ENCODE measurements at regions not wholly inside any gene's neighbourhood (a gene's known extent, or its start where the extent isn't known, plus 50 kb on each side); places are given as distances from the start of the nearest gene placed in this dataset.
"Not testable (repeated sequence)": the region's sequence is repeated elsewhere in the genome, so short reads cannot be mapped to it uniquely, and the experiment has no call there.

- not testable (repeated sequence) for DNase-seq (ENCODE audit: low read depth, low spot score); H3K27ac Mint-ChIP-seq (ENCODE audit: unreplicated experiment); H3K4me1 Mint-ChIP-seq; H3K4me3 Mint-ChIP-seq; H3K36me3 Mint-ChIP-seq (ENCODE audit: low read depth); H3K9me3 Mint-ChIP-seq; H3K27me3 Mint-ChIP-seq (ENCODE audit: low read depth)
These were observed 1447.6 kb downstream of the RPIA start for GRCh38 chr2:90139046-90139445.

- not testable (repeated sequence) for H3K27me3 Mint-ChIP-seq (ENCODE audit: low read depth); H3K36me3 Mint-ChIP-seq (ENCODE audit: low read depth); H3K9me3 Mint-ChIP-seq; DNase-seq (ENCODE audit: low read depth, low spot score); H3K4me1 Mint-ChIP-seq; H3K27ac Mint-ChIP-seq (ENCODE audit: unreplicated experiment); H3K4me3 Mint-ChIP-seq
These were observed 1450.1 kb downstream of the RPIA start for GRCh38 chr2:90141558-90141957.

- not testable (repeated sequence) for H3K4me3 Mint-ChIP-seq; H3K36me3 Mint-ChIP-seq (ENCODE audit: low read depth); H3K27me3 Mint-ChIP-seq (ENCODE audit: low read depth); DNase-seq (ENCODE audit: low read depth, low spot score); H3K9me3 Mint-ChIP-seq; H3K27ac Mint-ChIP-seq (ENCODE audit: unreplicated experiment); H3K4me1 Mint-ChIP-seq
These were observed 1460.3 kb downstream of the RPIA start for GRCh38 chr2:90151805-90152204.

GRCh38 chr2:90170978-90171377, 1479.5 kb downstream of the RPIA start:
- H3K27ac Mint-ChIP-seq (ENCODE audit: unreplicated experiment); H3K27me3 Mint-ChIP-seq (ENCODE audit: low read depth); H3K4me1 Mint-ChIP-seq; H3K4me3 Mint-ChIP-seq; H3K36me3 Mint-ChIP-seq (ENCODE audit: low read depth); H3K9me3 Mint-ChIP-seq; DNase-seq (ENCODE audit: low read depth, low spot score): not testable (repeated sequence)

GRCh38 chr2:90173081-90173480, 1481.6 kb downstream of the RPIA start:
- not testable (repeated sequence) for DNase-seq (ENCODE audit: low read depth, low spot score); H3K9me3 Mint-ChIP-seq; H3K36me3 Mint-ChIP-seq (ENCODE audit: low read depth); H3K27ac Mint-ChIP-seq (ENCODE audit: unreplicated experiment); H3K4me3 Mint-ChIP-seq; H3K4me1 Mint-ChIP-seq; H3K27me3 Mint-ChIP-seq (ENCODE audit: low read depth)

GRCh38 chr2:90179591-90179990, 1488.1 kb downstream of the RPIA start:
- not testable (repeated sequence) for H3K9me3 Mint-ChIP-seq; DNase-seq (ENCODE audit: low read depth, low spot score); H3K4me1 Mint-ChIP-seq; H3K27me3 Mint-ChIP-seq (ENCODE audit: low read depth); H3K27ac Mint-ChIP-seq (ENCODE audit: unreplicated experiment); H3K4me3 Mint-ChIP-seq; H3K36me3 Mint-ChIP-seq (ENCODE audit: low read depth)

- Mint-ChIP-seq H3K27me3 (ENCODE audit: low read depth) (peaks cover 11% of the 10 kb centered on the region), H3K9me3 (peaks cover 6% of the 10 kb centered on the region), H3K36me3 (ENCODE audit: low read depth) (no peaks in the 10 kb centered on the region), H3K4me3 (no peak overlapping the region), H3K27ac (ENCODE audit: unreplicated experiment) (no peak overlapping the region), H3K4me1 (no peaks in the 10 kb centered on the region)
- no peak for TF ChIP-seq CTCF (conservative IDR thresholded peaks at IDR 0.05)
- DNase-seq (ENCODE audit: low read depth, low spot score) = no peak
These were observed 1516.1 kb downstream of the RPIA start for GRCh38 chr2:90207454-90208058.

GRCh38 chr2:90209009-90209408, 1517.5 kb downstream of the RPIA start:
- peaks cover 9% of the 10 kb centered on the region for H3K27me3 Mint-ChIP-seq (ENCODE audit: low read depth)
- H3K4me1 Mint-ChIP-seq = no peaks in the 10 kb centered on the region
- DNase-seq (ENCODE audit: low read depth, low spot score) = no peak
- no peak overlapping the region for H3K27ac Mint-ChIP-seq (ENCODE audit: unreplicated experiment)
- peaks cover 2% of the 10 kb centered on the region for H3K9me3 Mint-ChIP-seq
- TF ChIP-seq CTCF (conservative IDR thresholded peaks at IDR 0.05) = no peak
- H3K4me3 Mint-ChIP-seq = no peak overlapping the region
- no peaks in the 10 kb centered on the region for H3K36me3 Mint-ChIP-seq (ENCODE audit: low read depth)

- no peak for DNase-seq (ENCODE audit: low read depth, low spot score)
- Mint-ChIP-seq H3K27me3 (ENCODE audit: low read depth) (peaks cover 9% of the 10 kb centered on the region), H3K27ac (ENCODE audit: unreplicated experiment) (no peak overlapping the region), H3K9me3 (peaks cover 2% of the 10 kb centered on the region), H3K4me1 (no peaks in the 10 kb centered on the region), H3K4me3 (no peak overlapping the region), H3K36me3 (ENCODE audit: low read depth) (no peaks in the 10 kb centered on the region)
- no peak for TF ChIP-seq CTCF (conservative IDR thresholded peaks at IDR 0.05)
These were observed 1518.3 kb downstream of the RPIA start for GRCh38 chr2:90209806-90210205.

GRCh38 chr2:90215880-90216279, 1524.4 kb downstream of the RPIA start:
- H3K36me3 Mint-ChIP-seq (ENCODE audit: low read depth); DNase-seq (ENCODE audit: low read depth, low spot score); H3K4me1 Mint-ChIP-seq; H3K4me3 Mint-ChIP-seq; H3K9me3 Mint-ChIP-seq; H3K27me3 Mint-ChIP-seq (ENCODE audit: low read depth); H3K27ac Mint-ChIP-seq (ENCODE audit: unreplicated experiment): not testable (repeated sequence)

GRCh38 chr2:90216801-90217200, 1525.3 kb downstream of the RPIA start:
- not testable (repeated sequence) for H3K4me1 Mint-ChIP-seq; DNase-seq (ENCODE audit: low read depth, low spot score); H3K36me3 Mint-ChIP-seq (ENCODE audit: low read depth); H3K27me3 Mint-ChIP-seq (ENCODE audit: low read depth); H3K27ac Mint-ChIP-seq (ENCODE audit: unreplicated experiment); H3K9me3 Mint-ChIP-seq; H3K4me3 Mint-ChIP-seq

All from neural crest cell (in vitro differentiated cells).